GM10266 (cell line): ENCODE measurements at regions not wholly inside any gene's neighbourhood (a gene's known extent, or its start where the extent isn't known, plus 50 kb on each side); places are given as distances from the start of the nearest gene placed in this dataset.

Experiments
- DNase-seq: peaks from one replicate; pipeline ENCODE4 v3.0.0; 2012; ENCODE audit errors: extremely low spot score
- CTCF ChIP-seq: IDR thresholded peaks from 2 replicates; pipeline ENCODE4 v1.5.1; 2012; ENCODE audit warnings: mild to moderate bottlenecking, low read depth; ENCODE audit not compliant: control insufficient read depth, insufficient read depth; ENCODE audit errors: missing control alignments

GRCh38 chr2:38440655-38441054, 63.6 kb upstream of the ATL2 start:
- no peak for DNase-seq
- no peak for TF ChIP-seq CTCF

- no peak for DNase-seq
- TF ChIP-seq CTCF: no peak
These were observed 62.8 kb upstream of the ATL2 start for GRCh38 chr2:38439863-38440262.

GRCh38 chr2:38438883-38439612, 62.0 kb upstream of the ATL2 start:
- DNase-seq: peak; percentile 61
- TF ChIP-seq CTCF: no peak

- no peak for DNase-seq
- no peak for TF ChIP-seq CTCF
These were observed 61.2 kb upstream of the ATL2 start for GRCh38 chr2:38438133-38438882.

- DNase-seq: no peak
These were observed 59.2 kb upstream of the ATL2 start for GRCh38 chr2:38436227-38436664.

GRCh38 chr2:38435775-38436174, 58.7 kb upstream of the ATL2 start:
- no peak for TF ChIP-seq CTCF
- DNase-seq: no peak

More at GRCh38 chr2:38436227-38436664, 59.2 kb upstream of the ATL2 start:
- TF ChIP-seq CTCF: no peak

- no peak for TF ChIP-seq CTCF
- DNase-seq: no peak
These were observed 57.5 kb upstream of the ATL2 start for GRCh38 chr2:38434595-38434994.
